IPS-NIHi7 (cell line): ENCODE measurements at regions not wholly inside any gene's neighbourhood (a gene's known extent, or its start where the extent isn't known, plus 50 kb on each side); places are given as distances from the start of the nearest gene placed in this dataset.
"Not testable (repeated sequence)": the region's sequence is repeated elsewhere in the genome, so short reads cannot be mapped to it uniquely, and the experiment has no call there.

ENCODE experiments used
- DNase-seq: peaks from one replicate; pipeline ENCODE4 v3.0.0; 2012; ENCODE audit warnings: mixed read lengths; ENCODE audit errors: extremely low spot score

- not testable (repeated sequence) for DNase-seq
These were observed 54.8 kb upstream of the FAM90A1 start for GRCh38 chr12:8282181-8282580.

- DNase-seq, result not testable (repeated sequence)
These were observed 58.3 kb upstream of the FAM90A1 start for GRCh38 chr12:8285681-8286080.

- DNase-seq, result not testable (repeated sequence)
These were observed 64.3 kb upstream of the FAM90A1 start for GRCh38 chr12:8291764-8292163.

GRCh38 chr12:8294662-8295061 is 67.2 kb upstream of the FAM90A1 start:
- not testable (repeated sequence) for DNase-seq

- not testable (repeated sequence) for DNase-seq
These were observed 81.2 kb upstream of the FAM90A1 start for GRCh38 chr12:8308611-8309010.

GRCh38 chr12:8315997-8316396 is 88.6 kb upstream of the FAM90A1 start:
- not testable (repeated sequence) for DNase-seq

- DNase-seq, result not testable (repeated sequence)
These were observed 90.3 kb upstream of the FAM90A1 start for GRCh38 chr12:8317675-8318074.

- DNase-seq, result peak; percentile 15
These were observed 92.9 kb upstream of the FAM90A1 start for GRCh38 chr12:8320251-8320730.

GRCh38 chr12:8320791-8321370 is 93.5 kb upstream of the FAM90A1 start:
- DNase-seq, result not testable (repeated sequence)

GRCh38 chr12:8325145-8325839 is 97.9 kb upstream of the FAM90A1 start:
- not testable (repeated sequence) for DNase-seq

GRCh38 chr12:8328835-8329234 is 101.4 kb upstream of the FAM90A1 start:
- DNase-seq, result not testable (repeated sequence)

GRCh38 chr12:8332373-8332772 is 105.0 kb upstream of the FAM90A1 start:
- DNase-seq, result not testable (repeated sequence)

- DNase-seq, result not testable (repeated sequence)
These were observed 104.7 kb upstream of the CLEC6A start for GRCh38 chr12:8351073-8351472.

- not testable (repeated sequence) for DNase-seq
These were observed 101.0 kb upstream of the CLEC6A start for GRCh38 chr12:8354741-8355140.

GRCh38 chr12:8355531-8355930 is 100.2 kb upstream of the CLEC6A start:
- not testable (repeated sequence) for DNase-seq

- DNase-seq, result peak; percentile 37
These were observed 82.0 kb upstream of the CLEC6A start for GRCh38 chr12:8373744-8374143.

GRCh38 chr12:8375122-8375521 is 80.6 kb upstream of the CLEC6A start:
- not testable (repeated sequence) for DNase-seq

- peak; percentile 25 for DNase-seq
These were observed 78.0 kb upstream of the CLEC6A start for GRCh38 chr12:8377756-8378155.

- not testable (repeated sequence) for DNase-seq
These were observed 73.2 kb upstream of the CLEC6A start for GRCh38 chr12:8382556-8382955.

GRCh38 chr12:8384686-8385085 is 71.1 kb upstream of the CLEC6A start:
- DNase-seq, result not testable (repeated sequence)

- not testable (repeated sequence) for DNase-seq
These were observed 70.3 kb upstream of the CLEC6A start for GRCh38 chr12:8385431-8385830.

- DNase-seq, result not testable (repeated sequence)
These were observed 69.1 kb upstream of the CLEC6A start for GRCh38 chr12:8386661-8387060.

GRCh38 chr12:8389296-8389695 is 66.5 kb upstream of the CLEC6A start:
- DNase-seq, result not testable (repeated sequence)
